ENCODE measurements at regions not wholly inside any gene's neighbourhood (a gene's known extent, or its start where the extent isn't known, plus 50 kb on each side); places are given as distances from the start of the nearest gene placed in this dataset.

GRCh38 chr6:143621876-143622605 lies 55.7 kb upstream of the PHACTR2 start:
- DNase-seq = no peak

GRCh38 chr6:143621159-143621873 lies 56.4 kb upstream of the PHACTR2 start:
- DNase-seq = no peak

GRCh38 chr6:143620447-143620846 lies 57.3 kb upstream of the PHACTR2 start:
- DNase-seq = peak; percentile 57

GRCh38 chr6:143619824-143620401 lies 57.9 kb upstream of the PHACTR2 start:
- DNase-seq = no peak

- DNase-seq = no peak
Measured at GRCh38 chr6:143616741-143617140, 61.0 kb upstream of the PHACTR2 start.

- DNase-seq = no peak
Measured at GRCh38 chr6:143615785-143616184, 62.0 kb upstream of the PHACTR2 start.

- no peak for DNase-seq
Measured at GRCh38 chr6:143614235-143614634, 63.5 kb upstream of the PHACTR2 start.

- DNase-seq = no peak
Measured at GRCh38 chr6:143613749-143614148, 64.0 kb upstream of the PHACTR2 start.

- no peak for DNase-seq
Measured at GRCh38 chr6:143612186-143612585, 65.6 kb upstream of the PHACTR2 start.

GRCh38 chr6:143611580-143611979 lies 66.2 kb upstream of the PHACTR2 start:
- no peak for DNase-seq

GRCh38 chr6:143609972-143610371 lies 67.8 kb upstream of the PHACTR2 start:
- no peak for DNase-seq

- DNase-seq = no peak
Measured at GRCh38 chr6:143609501-143609900, 68.3 kb upstream of the PHACTR2 start.

GRCh38 chr6:143608906-143609305 lies 68.9 kb upstream of the PHACTR2 start:
- DNase-seq = no peak

GRCh38 chr6:143607974-143608373 lies 69.8 kb upstream of the PHACTR2 start:
- DNase-seq = peak; percentile 73

GRCh38 chr6:143607168-143607567 lies 70.6 kb upstream of the PHACTR2 start:
- DNase-seq = no peak

GRCh38 chr6:143605906-143606521 lies 71.8 kb upstream of the PHACTR2 start:
- DNase-seq = no peak

GRCh38 chr6:143603455-143603854 lies 74.3 kb upstream of the PHACTR2 start:
- DNase-seq = no peak

- DNase-seq = no peak
Measured at GRCh38 chr6:143601504-143601903, 76.3 kb upstream of the PHACTR2 start.

GRCh38 chr6:143600821-143601220 lies 76.9 kb upstream of the PHACTR2 start:
- no peak for DNase-seq

GRCh38 chr6:143598466-143599080 lies 79.2 kb upstream of the PHACTR2 start:
- DNase-seq = no peak

- DNase-seq = no peak
Measured at GRCh38 chr6:143596866-143597265, 80.9 kb upstream of the PHACTR2 start.

- DNase-seq = no peak
Measured at GRCh38 chr6:143595251-143596036, 82.3 kb upstream of the PHACTR2 start.

All from NCI-H1105 treated with DMSO at 0.1 percent for 48 hours (cell line).